ENCODE measurements at regions not wholly inside any gene's neighbourhood (a gene's known extent, or its start where the extent isn't known, plus 50 kb on each side); places are given as distances from the start of the nearest gene placed in this dataset.

- no peak for TF ChIP-seq EP300 (IDR thresholded peaks at IDR 0.05)
- TF ChIP-seq, protein P1, sequence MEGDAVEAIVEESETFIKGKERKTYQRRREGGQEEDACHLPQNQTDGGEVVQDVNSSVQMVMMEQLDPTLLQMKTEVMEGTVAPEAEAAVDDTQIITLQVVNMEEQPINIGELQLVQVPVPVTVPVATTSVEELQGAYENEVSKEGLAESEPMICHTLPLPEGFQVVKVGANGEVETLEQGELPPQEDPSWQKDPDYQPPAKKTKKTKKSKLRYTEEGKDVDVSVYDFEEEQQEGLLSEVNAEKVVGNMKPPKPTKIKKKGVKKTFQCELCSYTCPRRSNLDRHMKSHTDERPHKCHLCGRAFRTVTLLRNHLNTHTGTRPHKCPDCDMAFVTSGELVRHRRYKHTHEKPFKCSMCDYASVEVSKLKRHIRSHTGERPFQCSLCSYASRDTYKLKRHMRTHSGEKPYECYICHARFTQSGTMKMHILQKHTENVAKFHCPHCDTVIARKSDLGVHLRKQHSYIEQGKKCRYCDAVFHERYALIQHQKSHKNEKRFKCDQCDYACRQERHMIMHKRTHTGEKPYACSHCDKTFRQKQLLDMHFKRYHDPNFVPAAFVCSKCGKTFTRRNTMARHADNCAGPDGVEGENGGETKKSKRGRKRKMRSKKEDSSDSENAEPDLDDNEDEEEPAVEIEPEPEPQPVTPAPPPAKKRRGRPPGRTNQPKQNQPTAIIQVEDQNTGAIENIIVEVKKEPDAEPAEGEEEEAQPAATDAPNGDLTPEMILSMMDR (IDR thresholded peaks at IDR 0.05) = no peak
- TF ChIP-seq POLR2A (IDR thresholded peaks at IDR 0.05) = no peak
- no peaks in the 10 kb centered on the region for H3K36me3 ChIP-seq
- H3K27ac ChIP-seq = no peak overlapping the region
- no peak overlapping the region for H3K4me3 ChIP-seq
- 4 to 11% (median 10%) methylated on average over 1 of the region's 1 CpG for WGBS, 3 donors
- no peaks in the 10 kb centered on the region for H3K27me3 ChIP-seq
- H3K9me3 ChIP-seq = no peaks in the 10 kb centered on the region
- peaks cover 2% of the 10 kb centered on the region for H3K4me1 ChIP-seq (ENCODE audit: insufficient read depth)
- intact Hi-C loops (cut with DNase I) = no loop called here
- no peak for DNase-seq
Measured at GRCh38 chr4:125382995-125383394, 68.2 kb downstream of the FAT4 start.

GRCh38 chr4:125387770-125388169 is 73.0 kb downstream of the FAT4 start:
- DNase-seq = no peak
- Histone ChIP-seq H3K9me3 (no peaks in the 10 kb centered on the region), H3K27ac (no peak overlapping the region), H3K4me1 (ENCODE audit: insufficient read depth) (peaks cover 3% of the 10 kb centered on the region), H3K27me3 (no peaks in the 10 kb centered on the region), H3K36me3 (no peaks in the 10 kb centered on the region), H3K4me3 (no peak overlapping the region)
- no peak for TF ChIP-seq EP300 (IDR thresholded peaks at IDR 0.05)
- TF ChIP-seq, protein P1 (IDR thresholded peaks at IDR 0.05) = no peak
- no peak for TF ChIP-seq POLR2A (IDR thresholded peaks at IDR 0.05)
- intact Hi-C loops (cut with DNase I) = no loop called here

GRCh38 chr4:125388613-125389012 is 73.9 kb downstream of the FAT4 start:
- TF ChIP-seq EP300 (IDR thresholded peaks at IDR 0.05) (no peak), POLR2A (IDR thresholded peaks at IDR 0.05) (no peak)
- TF ChIP-seq, protein P1 (IDR thresholded peaks at IDR 0.05) = no peak
- Histone ChIP-seq H3K27ac (no peak overlapping the region), H3K36me3 (no peaks in the 10 kb centered on the region), H3K27me3 (no peaks in the 10 kb centered on the region), H3K4me1 (ENCODE audit: insufficient read depth) (peaks cover 2% of the 10 kb centered on the region), H3K4me3 (no peak overlapping the region), H3K9me3 (no peaks in the 10 kb centered on the region)
- DNase-seq = no peak
- WGBS, 3 donors = 43 to 49% (median 46%) methylated on average over 1 of the region's 1 CpG
- intact Hi-C loops (cut with DNase I) = no loop called here

DNA sequence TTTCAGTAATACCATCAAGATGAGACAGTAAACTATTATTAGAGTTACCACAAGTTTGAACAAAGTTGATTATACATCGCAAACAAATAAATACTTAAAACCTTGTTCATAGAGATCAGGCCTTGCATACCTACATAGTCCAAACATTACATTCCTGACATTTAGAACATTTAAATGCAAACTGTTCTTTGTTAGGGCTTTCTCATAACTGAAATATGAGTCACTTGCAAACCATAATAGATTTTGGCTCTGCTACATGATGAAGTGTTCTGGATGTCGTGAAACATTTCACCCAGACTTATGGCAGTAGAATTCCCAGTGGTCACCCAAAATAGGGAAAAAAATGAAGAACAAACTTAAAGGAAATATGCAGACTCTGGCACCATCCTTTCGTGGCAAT is 75.0 kb downstream of the FAT4 start:
- Histone ChIP-seq H3K27ac (no peak overlapping the region), H3K4me3 (no peak overlapping the region), H3K27me3 (no peaks in the 10 kb centered on the region), H3K9me3 (no peaks in the 10 kb centered on the region), H3K4me1 (ENCODE audit: insufficient read depth) (peaks cover 2% of the 10 kb centered on the region), H3K36me3 (no peaks in the 10 kb centered on the region)
- TF ChIP-seq POLR2A (IDR thresholded peaks at IDR 0.05) (no peak), EP300 (IDR thresholded peaks at IDR 0.05) (no peak)
- TF ChIP-seq, protein P1 (IDR thresholded peaks at IDR 0.05) = no peak
- intact Hi-C loops (cut with DNase I) = no loop called here
- DNase-seq = no peak
- WGBS, 3 donors = 6 to 9% (median 6%) methylated on average over 3 of the region's 3 CpGs

DNA sequence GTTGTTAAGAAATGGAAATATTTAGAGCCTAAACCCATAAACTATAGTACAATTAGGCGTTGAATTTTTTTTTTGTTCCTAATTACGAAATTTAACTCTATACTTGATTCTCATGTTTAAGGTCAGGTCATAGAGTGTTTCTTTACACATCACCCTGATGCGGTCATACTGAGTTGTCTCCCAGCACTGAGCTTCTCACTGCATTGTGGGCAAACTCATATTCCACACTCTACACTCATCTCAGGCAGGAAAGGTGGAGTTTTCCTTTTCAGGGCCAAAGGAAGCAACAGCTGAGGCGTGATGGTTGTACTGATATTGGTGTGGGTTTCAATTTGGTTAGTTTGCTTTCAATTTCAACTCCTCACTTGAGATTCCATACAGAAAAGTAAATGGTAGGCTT is 75.4 kb downstream of the FAT4 start:
- TF ChIP-seq POLR2A (IDR thresholded peaks at IDR 0.05) (no peak), EP300 (IDR thresholded peaks at IDR 0.05) (no peak)
- TF ChIP-seq, protein P1 (IDR thresholded peaks at IDR 0.05) = no peak
- Histone ChIP-seq H3K36me3 (no peaks in the 10 kb centered on the region), H3K9me3 (no peaks in the 10 kb centered on the region), H3K4me3 (no peak overlapping the region), H3K4me1 (ENCODE audit: insufficient read depth) (peaks cover 2% of the 10 kb centered on the region), H3K27ac (no peak overlapping the region), H3K27me3 (no peaks in the 10 kb centered on the region)
- 34 to 50% (median 41%) methylated on average over 4 of the region's 4 CpGs for WGBS, 3 donors
- no peak for DNase-seq
- intact Hi-C loops (cut with DNase I) = no loop called here
